ENCODE measurements at regions not wholly inside any gene's neighbourhood (a gene's known extent, or its start where the extent isn't known, plus 50 kb on each side); places are given as distances from the start of the nearest gene placed in this dataset.

DNA sequence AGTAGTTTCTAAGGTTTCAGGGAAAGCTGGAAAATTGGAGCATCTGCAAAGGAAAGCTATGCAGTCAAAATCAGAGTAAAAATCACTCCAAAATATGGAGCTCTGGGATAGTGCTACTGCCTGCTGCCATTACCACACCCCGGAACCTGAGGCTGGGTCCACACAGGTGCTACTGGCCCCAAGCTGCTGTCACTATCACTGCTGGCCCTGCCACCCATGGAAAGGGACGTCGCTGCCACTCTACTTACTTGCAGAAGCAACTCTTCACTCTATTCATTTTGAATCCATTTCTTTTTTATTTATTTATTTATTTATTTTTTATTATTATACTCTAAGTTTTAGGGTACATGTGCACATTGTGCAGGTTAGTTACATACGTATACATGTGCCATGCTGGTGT, 60.3 kb upstream of the RGS18 start:
- no peak for ATAC-seq
- no peaks in the 10 kb centered on the region for H3K36me3 Mint-ChIP-seq
- DNase-seq (ENCODE audit: low spot score in 2 of 2) = no peak
- H3K27ac Mint-ChIP-seq = no peak overlapping the region
- H3K9me3 Mint-ChIP-seq = peaks cover 15% of the 10 kb centered on the region in 2 donors

DNA sequence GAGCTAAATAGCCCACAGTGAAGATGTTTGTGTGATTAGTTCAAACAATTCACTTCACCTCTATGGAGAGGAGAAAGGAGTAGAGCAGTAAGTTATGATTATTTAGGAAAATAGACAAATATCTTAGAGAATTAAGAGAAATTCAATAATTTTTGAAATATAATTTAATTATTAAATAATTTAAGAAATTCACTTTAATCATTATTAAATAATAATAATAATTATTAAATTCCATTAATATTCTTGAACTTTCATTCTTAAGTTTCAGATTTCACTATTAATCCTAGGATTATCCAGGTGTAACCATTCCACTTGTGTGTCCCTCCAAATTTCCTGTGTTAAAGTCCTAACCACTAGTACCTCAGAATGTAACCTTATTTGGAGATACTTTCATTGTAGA, 58.9 kb upstream of the RGS18 start:
- no peak overlapping the region for H3K27ac Mint-ChIP-seq
- peaks cover 15% of the 10 kb centered on the region in 2 donors for H3K9me3 Mint-ChIP-seq
- ATAC-seq = no peak
- DNase-seq (ENCODE audit: low spot score in 2 of 2) = no peak
- no peaks in the 10 kb centered on the region for H3K36me3 Mint-ChIP-seq

DNA sequence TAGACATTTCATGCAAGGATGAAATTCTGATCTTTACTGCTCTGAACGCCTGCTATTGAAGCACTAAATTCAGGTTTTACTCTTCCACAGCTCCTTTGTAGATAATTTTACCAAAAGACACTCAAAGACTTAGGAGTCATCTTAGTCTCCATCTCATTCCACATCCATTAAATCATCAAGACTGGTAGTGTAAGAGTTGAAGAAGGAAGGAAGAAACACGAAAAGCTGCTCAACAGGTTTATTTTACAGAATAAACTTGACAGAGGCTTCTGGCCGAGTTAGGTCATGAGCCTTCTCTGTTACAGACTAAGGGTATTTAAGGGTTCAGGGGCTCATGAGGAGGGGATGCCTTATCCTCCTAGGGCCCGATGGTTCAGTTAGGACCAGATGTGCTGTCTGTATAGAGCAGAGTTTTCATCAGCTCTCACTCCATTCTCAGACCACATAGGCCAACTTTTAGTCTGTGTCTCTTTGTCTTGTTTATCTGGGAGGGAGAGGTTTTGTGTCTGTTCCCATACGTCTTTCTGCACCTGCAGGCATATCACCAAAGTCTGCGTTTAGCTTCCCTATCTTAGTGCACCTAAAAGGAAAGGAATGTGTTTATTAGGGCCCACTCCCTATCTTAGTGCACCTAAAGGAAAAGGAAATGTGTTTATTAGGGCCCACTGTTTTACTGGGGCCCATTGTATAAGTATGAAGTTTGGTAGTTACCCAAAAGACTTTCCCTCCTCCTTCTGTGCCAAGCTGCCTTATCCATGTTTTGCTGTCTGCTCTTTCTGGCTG, 57.4 kb upstream of the RGS18 start:
- DNase-seq (ENCODE audit: low spot score in 2 of 2) (no peak), ATAC-seq (no peak)
- H3K27ac Mint-ChIP-seq = no peak overlapping the region
- H3K36me3 Mint-ChIP-seq = no peaks in the 10 kb centered on the region
- H3K9me3 Mint-ChIP-seq = peaks cover 7 to 10% of the 10 kb centered on the region in 2 donors

DNA sequence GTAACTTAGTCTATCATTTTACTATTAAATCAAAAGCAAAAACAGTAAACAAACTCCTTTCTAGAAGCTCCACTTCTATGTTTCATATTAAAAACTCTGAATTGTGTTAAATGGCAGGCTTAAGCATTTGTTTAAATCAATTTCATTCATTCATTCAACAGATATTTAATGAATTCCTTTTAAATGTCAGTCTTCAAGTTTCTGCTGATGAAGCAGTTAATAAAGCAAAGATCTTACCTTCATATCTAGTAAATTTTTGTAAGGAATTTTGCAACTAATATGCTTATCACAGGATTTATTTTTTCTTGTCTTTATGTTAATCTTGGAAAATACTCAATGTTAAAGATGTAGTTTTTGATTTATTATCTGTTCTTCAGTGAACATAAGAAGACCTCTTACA, 54.1 kb upstream of the RGS18 start:
- no peak for DNase-seq (ENCODE audit: low spot score in 2 of 2)
- ATAC-seq = no peak
- H3K27ac Mint-ChIP-seq = no peak overlapping the region

DNA sequence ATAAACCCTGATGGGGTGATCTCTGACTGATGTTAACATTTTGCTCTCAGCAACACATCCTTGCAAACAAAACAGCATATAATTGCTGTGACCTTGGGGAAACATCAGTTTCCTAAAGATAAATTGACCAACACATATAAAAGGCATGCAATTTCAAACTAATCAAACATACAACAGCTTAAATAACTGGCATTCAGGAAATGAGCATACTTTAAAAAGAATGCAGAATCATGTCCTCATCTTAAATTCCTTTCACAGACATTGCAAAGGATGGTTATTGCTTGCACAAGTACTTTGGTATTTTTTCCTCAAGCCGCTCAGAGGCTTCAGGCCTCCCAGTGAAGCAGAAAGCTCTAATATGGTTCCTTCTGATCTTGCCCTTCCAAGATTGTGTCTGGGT, 53.4 kb upstream of the RGS18 start:
- no peak for ATAC-seq
- Mint-ChIP-seq H3K36me3 (no peaks in the 10 kb centered on the region), H3K27ac (no peak overlapping the region), H3K9me3 (peaks cover 7% of the 10 kb centered on the region in 2 donors)
- DNase-seq (ENCODE audit: low spot score in 2 of 2) = no peak

More for the DNA sequence above, 54.1 kb upstream of the RGS18 start:
- peaks cover 7% of the 10 kb centered on the region in 2 donors for H3K9me3 Mint-ChIP-seq
- H3K36me3 Mint-ChIP-seq = no peaks in the 10 kb centered on the region

DNA sequence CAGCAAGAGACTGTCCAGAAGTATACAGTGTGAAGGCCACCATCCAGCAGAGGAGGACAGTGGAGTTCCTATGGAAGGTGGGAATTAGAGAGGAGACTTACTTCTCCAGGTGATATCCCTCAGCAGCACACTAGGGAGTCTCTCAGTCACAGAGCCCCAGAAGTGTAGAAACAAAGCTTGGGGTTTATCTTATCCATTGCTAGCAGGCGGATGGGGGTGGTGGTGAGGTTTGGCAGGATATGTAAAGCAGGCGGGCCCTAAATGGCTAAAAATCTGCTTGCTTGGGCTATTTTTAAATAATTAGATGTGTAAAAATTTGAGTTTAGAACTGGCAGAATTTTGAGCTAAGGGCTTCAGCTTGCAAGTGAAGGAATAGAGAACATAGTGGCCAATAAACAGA, 50.1 kb upstream of the RGS18 start:
- Mint-ChIP-seq H3K36me3 (no peaks in the 10 kb centered on the region), H3K9me3 (peaks cover 0 to 3% of the 10 kb centered on the region in 2 donors), H3K27ac (no peak overlapping the region)
- no peak for DNase-seq (ENCODE audit: low spot score in 2 of 2)
- no peak for ATAC-seq
